IMR-90 (cell line): ENCODE measurements at regions not wholly inside any gene's neighbourhood (a gene's known extent, or its start where the extent isn't known, plus 50 kb on each side); places are given as distances from the start of the nearest gene placed in this dataset.

ENCODE experiments used
- ATAC-seq: fragments of 200-7000 bp; cut with Tn5 transposase; 2 replicates; pipeline ENCODE4 v1.9.1; 2020; ENCODE audit warnings: low read depth, mild to moderate bottlenecking, moderate library complexity
- BruUV-seq: library from RNA; stranded (reverse); fragments of 400-500 nt; replicated peaks from 2 replicates; lab custom pipeline; 2021; lab: Mats Ljungman, UMichigan
- CTCF ChIA-PET: fragments of 300-600 bp; formaldehyde crosslinking; extraction: SDS; loops from one replicate; lab custom pipeline; 2021; ENCODE audit warnings: antibody characterized with exemption; lab: Yijun Ruan, JAX
- POLR2A ChIA-PET: fragments of 300-600 bp; sonication (Branson Sonifier 250); formaldehyde crosslinking; loops from one replicate; lab custom pipeline; 2022; ENCODE audit warnings: antibody characterized with exemption; ENCODE audit not compliant: unreplicated experiment; lab: Charles Lee
- DNase-seq: peaks from one replicate; pipeline ENCODE4 v3.0.0; 2013
- H2AFZ ChIP-seq: replicated peaks from 2 replicates; pipeline ENCODE3; 2013; ENCODE audit warnings: low read length, mild to moderate bottlenecking; ENCODE audit not compliant: poor library complexity
- H2AK5ac ChIP-seq: 2 replicates; pipeline ENCODE4 v1.6.1; 2013; ENCODE audit warnings: low read depth, low read length, inconsistent platforms
- H2AK9ac ChIP-seq: replicated peaks from 2 replicates; pipeline ENCODE3; 2013; ENCODE audit warnings: mild to moderate bottlenecking, low read depth, low read length, moderate library complexity; ENCODE audit not compliant: poor library complexity
- H2BK120ac ChIP-seq: 2 replicates; pipeline ENCODE4 v1.6.1; 2013; ENCODE audit warnings: low read depth, low read length, inconsistent platforms
- H2BK15ac ChIP-seq: 3 replicates; pipeline ENCODE4 v1.6.1; 2013; ENCODE audit warnings: low read depth, low read length, inconsistent platforms
- H2BK20ac ChIP-seq: 2 replicates; pipeline ENCODE4 v1.6.1; 2013; ENCODE audit warnings: low read depth, mild to moderate bottlenecking, inconsistent platforms, low read length, moderate library complexity
- H2BK5ac ChIP-seq: 2 replicates; pipeline ENCODE4 v1.6.1; 2013; ENCODE audit warnings: mild to moderate bottlenecking, low read depth, low read length, inconsistent platforms; ENCODE audit not compliant: poor library complexity, severe bottlenecking
- H3K14ac ChIP-seq: replicated peaks from 2 replicates; pipeline ENCODE4 v1.6.1; 2013; ENCODE audit warnings: low read depth, low read length, inconsistent platforms
- H3K18ac ChIP-seq: 2 replicates; pipeline ENCODE4 v1.6.1; 2013; ENCODE audit warnings: low read depth, low read length, control low read depth
- H3K23ac ChIP-seq: 2 replicates; pipeline ENCODE4 v1.6.1; 2013; ENCODE audit warnings: low read depth, low read length, inconsistent platforms
- H3K27ac ChIP-seq: 2 replicates; pipeline ENCODE4 v1.5.1; 2013; ENCODE audit warnings: mild to moderate bottlenecking, control low read depth, low read length; ENCODE audit not compliant: insufficient read depth
- H3K27me3 ChIP-seq: 2 replicates; pipeline ENCODE4 v1.6.1; 2013; ENCODE audit warnings: low read length; ENCODE audit not compliant: control insufficient read depth, insufficient read depth
- H3K36me3 ChIP-seq: 2 replicates; pipeline ENCODE4 v1.6.1; 2013; ENCODE audit warnings: low read length, mixed read lengths; ENCODE audit not compliant: control insufficient read depth, insufficient read depth
- H3K4ac ChIP-seq: 2 replicates; pipeline ENCODE4 v1.6.1; 2013; ENCODE audit warnings: low read depth, low read length, inconsistent platforms
- H3K4me1 ChIP-seq: 2 replicates; pipeline ENCODE4 v1.6.1; 2013; ENCODE audit warnings: low read length, mixed read lengths; ENCODE audit not compliant: control insufficient read depth, insufficient read depth
- H3K4me2 ChIP-seq: 2 replicates; pipeline ENCODE4 v1.6.1; 2013; ENCODE audit warnings: low read depth, mild to moderate bottlenecking, control low read depth, low read length, moderate library complexity
- H3K4me3 ChIP-seq: 2 replicates; pipeline ENCODE4 v1.5.1; 2013; ENCODE audit warnings: low read depth, mild to moderate bottlenecking, control low read depth, low read length, moderate library complexity; ENCODE audit not compliant: insufficient read depth
- H3K56ac ChIP-seq: 2 replicates; pipeline ENCODE4 v1.6.1; 2013; ENCODE audit warnings: low read length, inconsistent platforms; ENCODE audit not compliant: insufficient read depth; ENCODE audit errors: extremely low read depth
- H3K79me1 ChIP-seq, 2 experiments: 2 replicates each; pipeline ENCODE4 v1.6.1; 2013; ENCODE audit warnings: low read length in 2 of 2, inconsistent platforms in 1 of 2, low read depth in 1 of 2
- H3K9ac ChIP-seq: 2 replicates; pipeline ENCODE4 v1.6.1; 2013; ENCODE audit warnings: low read depth, low read length, control low read depth
- H3K9me1 ChIP-seq: 2 replicates; pipeline ENCODE4 v1.6.1; 2013; ENCODE audit warnings: low read length, inconsistent platforms; ENCODE audit not compliant: insufficient read depth
- H3K9me3 ChIP-seq: 2 replicates; pipeline ENCODE4 v1.6.1; 2013; ENCODE audit warnings: low read length; ENCODE audit not compliant: control insufficient read depth, insufficient read depth
- H4K20me1 ChIP-seq: 2 replicates; pipeline ENCODE4 v1.6.1; 2013; ENCODE audit warnings: low read length, inconsistent platforms; ENCODE audit not compliant: insufficient read depth
- H4K5ac ChIP-seq: 2 replicates; pipeline ENCODE4 v1.6.1; 2013; ENCODE audit warnings: mild to moderate bottlenecking, low read depth, low read length, control low read depth
- H4K8ac ChIP-seq, 2 experiments: 2 replicates each; pipeline ENCODE4 v1.6.1; 2013; ENCODE audit warnings: low read depth in 2 of 2, low read length in 2 of 2, control low read depth in 1 of 2, inconsistent platforms in 1 of 2
- H4K91ac ChIP-seq: 2 replicates; pipeline ENCODE4 v1.6.1; 2013; ENCODE audit warnings: low read depth, low read length, inconsistent platforms; ENCODE audit not compliant: insufficient read depth
- BHLHE40 ChIP-seq: fragments of 150-350 bp; IDR thresholded peaks from 2 replicates; pipeline ENCODE4 v1.6.1; 2016; ENCODE audit warnings: mild to moderate bottlenecking, low read depth, low read length
- CHD1 ChIP-seq: IDR thresholded peaks from 2 replicates; pipeline ENCODE4 v1.6.1; 2012; ENCODE audit warnings: low read depth, low read length, improper control_type of control experiment
- CTCF ChIP-seq: conservative IDR thresholded peaks from 2 replicates; pipeline ENCODE4 v1.5.1; 2012; ENCODE audit warnings: mild to moderate bottlenecking, low read depth, low read length, improper control_type of control experiment
- ELK1 ChIP-seq: fragments of 150-350 bp; IDR thresholded peaks from 2 replicates; pipeline ENCODE4 v1.6.1; 2016; ENCODE audit warnings: low read depth, mild to moderate bottlenecking, low read length, moderate library complexity, borderline replicate concordance
- FOS ChIP-seq: fragments of 150-350 bp; IDR thresholded peaks from 2 replicates; pipeline ENCODE4 v1.6.1; 2016; ENCODE audit warnings: low read depth, low read length
- MAFK ChIP-seq: IDR thresholded peaks from 2 replicates; pipeline ENCODE4 v1.6.1; 2012; ENCODE audit warnings: low read depth, low read length, improper control_type of control experiment
- MAZ ChIP-seq: IDR thresholded peaks from 2 replicates; pipeline ENCODE4 v1.6.1; 2012; ENCODE audit warnings: low read depth, mild to moderate bottlenecking, low read length, improper control_type of control experiment, moderate library complexity, borderline replicate concordance
- MXI1 ChIP-seq: IDR thresholded peaks from 2 replicates; pipeline ENCODE4 v1.6.1; 2012; ENCODE audit warnings: low read depth, mild to moderate bottlenecking, low read length, moderate library complexity, borderline replicate concordance
- NFE2L2 ChIP-seq: fragments of 150-350 bp; IDR thresholded peaks from 2 replicates; pipeline ENCODE4 v1.6.1; 2016; ENCODE audit warnings: low read depth, mild to moderate bottlenecking, low read length
- POLR2A ChIP-seq: IDR thresholded peaks from 2 replicates; pipeline ENCODE4 v1.6.1; 2012; ENCODE audit warnings: mild to moderate bottlenecking, low read depth, low read length
- RAD21 ChIP-seq: IDR thresholded peaks from 2 replicates; pipeline ENCODE4 v1.6.1; 2012; ENCODE audit warnings: low read length, improper control_type of control experiment
- RCOR1 ChIP-seq: IDR thresholded peaks from 2 replicates; pipeline ENCODE4 v1.6.1; 2012; ENCODE audit warnings: mild to moderate bottlenecking, low read length, improper control_type of control experiment; ENCODE audit not compliant: insufficient replicate concordance
- RFX5 ChIP-seq: IDR thresholded peaks from 2 replicates; pipeline ENCODE4 v1.8.0; 2012; ENCODE audit warnings: low read depth, mild to moderate bottlenecking, low read length, moderate library complexity
- SMC3 ChIP-seq: fragments of 150-350 bp; IDR thresholded peaks from 2 replicates; pipeline ENCODE4 v1.6.1; 2016; ENCODE audit warnings: low read depth, mild to moderate bottlenecking, antibody characterized with exemption, low read length, moderate library complexity
- USF2 ChIP-seq: fragments of 150-350 bp; IDR thresholded peaks from 2 replicates; pipeline ENCODE4 v1.6.1; 2017; ENCODE audit warnings: mild to moderate bottlenecking, antibody characterized with exemption, low read length, low read depth
- WGBS, 2 experiments: methylation state at CpG; one replicate each; pipeline versions ENCODE4 v1.1.5 to v1.1.7; 2013; ENCODE audit warnings: missing lambda C conversion rate in 2 of 2; ENCODE audit not compliant: insufficient read length in 1 of 2; ENCODE audit errors: extremely low coverage in 2 of 2; 5-methylcytosine and 5-hydroxymethylcytosine counted together
- dilution Hi-C: fragments of 300-500 bp; cut with HindIII; formaldehyde crosslinking; loops from one replicate; pipeline ENCODE4 v1.14.3; 2018; ENCODE audit warnings: low sequenced_read_pairs; ENCODE audit not compliant: unreplicated experiment
- in situ Hi-C: fragments of 300-500 bp; cut with MboI; formaldehyde crosslinking; loops from 3 replicates; pipeline ENCODE4 v1.14.3; 2019; ENCODE audit warnings: low sequenced_read_pairs, inconsistent platforms, mixed read lengths
- intact Hi-C: fragments of 100-400 bp; cut with micrococcal nuclease; formaldehyde crosslinking; loops from 2 replicates; pipeline ENCODE4 v1.10.0; 2022

GRCh38 chr4:104906276-104906675 lies 240.4 kb upstream of the TET2 start:
- H3K4ac ChIP-seq = no peak overlapping the region
- no peaks in the 10 kb centered on the region for H3K27me3 ChIP-seq
- DNase-seq (no peak), ATAC-seq (no peak)
- no peaks in the 10 kb centered on the region for H4K20me1 ChIP-seq
- H2AFZ ChIP-seq = no peak overlapping the region
- H3K27ac ChIP-seq = no peak overlapping the region
- H3K4me3 ChIP-seq = no peak overlapping the region
- no peak overlapping the region for H2BK15ac ChIP-seq
- no peak overlapping the region for H3K14ac ChIP-seq
- H3K4me2 ChIP-seq = no peak overlapping the region
- intact Hi-C loops = no loop called here
- H3K36me3 ChIP-seq = no peaks in the 10 kb centered on the region
- no peak overlapping the region for H2AK5ac ChIP-seq
- H3K79me1 ChIP-seq = no peaks in the 10 kb centered on the region
- no peak overlapping the region for H3K9ac ChIP-seq
- TF ChIP-seq CHD1 = no peak
- TF ChIP-seq RFX5 = no peak
- TF ChIP-seq BHLHE40 = no peak
- TF ChIP-seq SMC3 = no peak
- TF ChIP-seq USF2 = no peak
- TF ChIP-seq NFE2L2 = no peak
- no peak for TF ChIP-seq POLR2A
- no peak for TF ChIP-seq FOS
- no peak for TF ChIP-seq MXI1
- no peak for TF ChIP-seq RCOR1
- TF ChIP-seq ELK1 = no peak
- no peak for TF ChIP-seq MAFK
- no peak for TF ChIP-seq RAD21
- no peak for TF ChIP-seq MAZ
- TF ChIP-seq CTCF = no peak
- dilution Hi-C loops = no loop called here
- H3K18ac ChIP-seq = no peak overlapping the region
- H3K4me1 ChIP-seq = no peaks in the 10 kb centered on the region
- H4K91ac ChIP-seq = no peak overlapping the region
- H4K5ac ChIP-seq = no peak overlapping the region
- BruUV-seq = no TSS peak
- WGBS, 2 experiments = 0% methylated on average over 2 of the region's 2 CpGs; no CpG with 5 or more reads in 1 of the 2 experiments
- no peak overlapping the region for H3K23ac ChIP-seq
- ChIA-PET CTCF (no interaction called here), POLR2A (no interaction called here)
- H2BK5ac ChIP-seq = no peak overlapping the region
- no peak overlapping the region for H3K56ac ChIP-seq
- in situ Hi-C loops = no loop called here
- H4K8ac ChIP-seq = no peak overlapping the region
- no peak overlapping the region for H2BK20ac ChIP-seq
- H2BK120ac ChIP-seq = no peak overlapping the region
- no peaks in the 10 kb centered on the region for H3K9me1 ChIP-seq
- no peaks in the 10 kb centered on the region for H3K9me3 ChIP-seq
- H2AK9ac ChIP-seq = no peak overlapping the region
